AG04450 (cell line): ENCODE measurements at regions not wholly inside any gene's neighbourhood (a gene's known extent, or its start where the extent isn't known, plus 50 kb on each side); places are given as distances from the start of the nearest gene placed in this dataset.

Experiments used
- CTCF ChIA-PET: fragments of 300-600, 350-600 bp; formaldehyde crosslinking; extraction: SDS; loops from one replicate; lab custom pipeline; 2022; ENCODE audit warnings: antibody characterized with exemption, inconsistent platforms; lab: Charles Lee
- POLR2A ChIA-PET: fragments of 350-600 bp; formaldehyde crosslinking; extraction: SDS; loops from one replicate; lab custom pipeline; 2021; ENCODE audit warnings: antibody characterized with exemption, inconsistent platforms; lab: Yijun Ruan, JAX
- DNase-seq: peaks from one replicate; pipeline ENCODE4 v3.0.0-alpha.2; 2011; ENCODE audit warnings: low read depth, low spot score
- H3K27ac ChIP-seq: one replicate; pipeline ENCODE4 v1.5.1; 2012; ENCODE audit warnings: low read depth, low read length, control low read depth
- H3K27me3 ChIP-seq: one replicate; pipeline ENCODE4 v1.6.0; 2012; ENCODE audit warnings: low read length; ENCODE audit not compliant: control insufficient read depth, insufficient read depth
- H3K4me3 ChIP-seq: 2 replicates; pipeline ENCODE4 v1.5.1; 2011; ENCODE audit warnings: mild to moderate bottlenecking, low read depth, low read length, control low read depth
- H3K9me3 ChIP-seq: 2 replicates; pipeline ENCODE4 v1.5.1; 2012; ENCODE audit warnings: low read length; ENCODE audit not compliant: control insufficient read depth, insufficient read depth
- TF ChIP-seq, protein P1 (sequence below): IDR thresholded peaks from 2 replicates; pipeline ENCODE4 v1.5.1; 2011; ENCODE audit warnings: low read depth, low read length, control low read depth, inconsistent platforms

DNA sequence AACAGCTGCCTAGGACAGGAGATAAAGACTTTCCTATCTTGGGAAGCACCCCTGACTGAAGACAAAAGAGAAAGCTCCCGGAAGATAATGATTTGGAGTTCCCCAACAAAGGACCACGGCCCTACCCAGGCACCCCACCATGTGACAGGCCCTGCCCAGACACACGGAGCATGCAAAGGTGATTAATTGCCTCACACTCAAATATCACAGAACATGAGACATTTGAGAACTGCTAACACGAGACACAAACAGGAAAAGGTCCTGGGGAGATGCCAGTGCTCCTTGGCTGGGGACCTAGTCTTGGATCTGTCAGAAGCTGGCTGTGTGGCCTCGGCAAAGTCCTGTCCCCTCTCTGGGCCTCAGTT is 82.5 kb upstream of the PTPN1 start:
- TF ChIP-seq, protein P1, sequence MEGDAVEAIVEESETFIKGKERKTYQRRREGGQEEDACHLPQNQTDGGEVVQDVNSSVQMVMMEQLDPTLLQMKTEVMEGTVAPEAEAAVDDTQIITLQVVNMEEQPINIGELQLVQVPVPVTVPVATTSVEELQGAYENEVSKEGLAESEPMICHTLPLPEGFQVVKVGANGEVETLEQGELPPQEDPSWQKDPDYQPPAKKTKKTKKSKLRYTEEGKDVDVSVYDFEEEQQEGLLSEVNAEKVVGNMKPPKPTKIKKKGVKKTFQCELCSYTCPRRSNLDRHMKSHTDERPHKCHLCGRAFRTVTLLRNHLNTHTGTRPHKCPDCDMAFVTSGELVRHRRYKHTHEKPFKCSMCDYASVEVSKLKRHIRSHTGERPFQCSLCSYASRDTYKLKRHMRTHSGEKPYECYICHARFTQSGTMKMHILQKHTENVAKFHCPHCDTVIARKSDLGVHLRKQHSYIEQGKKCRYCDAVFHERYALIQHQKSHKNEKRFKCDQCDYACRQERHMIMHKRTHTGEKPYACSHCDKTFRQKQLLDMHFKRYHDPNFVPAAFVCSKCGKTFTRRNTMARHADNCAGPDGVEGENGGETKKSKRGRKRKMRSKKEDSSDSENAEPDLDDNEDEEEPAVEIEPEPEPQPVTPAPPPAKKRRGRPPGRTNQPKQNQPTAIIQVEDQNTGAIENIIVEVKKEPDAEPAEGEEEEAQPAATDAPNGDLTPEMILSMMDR: no peak
- Histone ChIP-seq H3K4me3 (no peak overlapping the region), H3K9me3 (no peaks in the 10 kb centered on the region; the same call in 1 of the 2 replicates), H3K27me3 (no peaks in the 10 kb centered on the region), H3K27ac (no peak overlapping the region)
- DNase-seq: no peak
- CTCF ChIA-PET: interaction anchor here (1.1 to 1.2 kb wide), 2 partner anchors 249 to 360 kb away, joined by 3 to 4 read pairs; no protein-coding TSS in a partner anchor
- POLR2A ChIA-PET: interaction anchor here (0.6 kb wide), 1 partner anchor 264 kb away, joined by 5 read pairs; the partner anchor contains the start of gene RIPOR3

GRCh38 chr20:50428097-50428828 is 81.9 kb upstream of the PTPN1 start:
- POLR2A ChIA-PET: interaction anchor here (0.6 kb wide), 1 partner anchor 263 kb away, joined by 5 read pairs; the partner anchor contains the start of gene RIPOR3
- no peaks in the 10 kb centered on the region for H3K27me3 ChIP-seq
- TF ChIP-seq, protein P1: no peak
- H3K27ac ChIP-seq: no peak overlapping the region
- CTCF ChIA-PET: no interaction called here
- no peak for DNase-seq
- H3K9me3 ChIP-seq: no peaks in the 10 kb centered on the region; the same call in 1 of the 2 replicates
- H3K4me3 ChIP-seq: no peak overlapping the region

DNA sequence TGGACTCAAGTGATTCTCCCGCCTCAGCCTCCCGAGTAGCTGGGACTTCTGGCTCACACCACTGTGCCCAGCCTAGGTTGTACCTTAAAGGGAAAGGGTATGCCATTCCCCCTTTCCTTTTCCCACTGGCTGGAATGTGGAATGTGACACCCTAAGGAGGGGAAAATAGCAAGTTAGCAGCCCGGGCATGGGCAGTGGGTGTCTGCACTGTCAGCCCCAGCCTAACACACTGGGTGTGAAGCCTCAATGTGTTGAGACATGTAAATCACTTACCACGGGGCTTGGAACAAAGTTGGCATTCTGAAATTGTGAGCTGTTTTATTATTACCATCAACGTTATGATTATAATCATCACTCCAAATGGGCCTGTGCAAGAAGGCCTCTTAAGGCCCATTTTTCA is 80.8 kb upstream of the PTPN1 start:
- ChIA-PET POLR2A (no interaction called here), CTCF (no interaction called here)
- no peak for DNase-seq
- TF ChIP-seq, protein P1: no peak
- no peak overlapping the region for H3K4me3 ChIP-seq
- no peaks in the 10 kb centered on the region for H3K27me3 ChIP-seq
- H3K9me3 ChIP-seq: no peaks in the 10 kb centered on the region; the same call in 1 of the 2 replicates
- no peak overlapping the region for H3K27ac ChIP-seq

- no peaks in the 10 kb centered on the region for H3K27me3 ChIP-seq
- TF ChIP-seq, protein P1: no peak
- H3K27ac ChIP-seq: no peak overlapping the region
- no peak for DNase-seq
- no peak overlapping the region for H3K4me3 ChIP-seq
- ChIA-PET POLR2A (no interaction called here), CTCF (no interaction called here)
- peaks cover 3% of the 10 kb centered on the region; the same call in 1 of the 2 replicates for H3K9me3 ChIP-seq
These were observed 79.1 kb upstream of the PTPN1 start for GRCh38 chr20:50431066-50431450.

DNA sequence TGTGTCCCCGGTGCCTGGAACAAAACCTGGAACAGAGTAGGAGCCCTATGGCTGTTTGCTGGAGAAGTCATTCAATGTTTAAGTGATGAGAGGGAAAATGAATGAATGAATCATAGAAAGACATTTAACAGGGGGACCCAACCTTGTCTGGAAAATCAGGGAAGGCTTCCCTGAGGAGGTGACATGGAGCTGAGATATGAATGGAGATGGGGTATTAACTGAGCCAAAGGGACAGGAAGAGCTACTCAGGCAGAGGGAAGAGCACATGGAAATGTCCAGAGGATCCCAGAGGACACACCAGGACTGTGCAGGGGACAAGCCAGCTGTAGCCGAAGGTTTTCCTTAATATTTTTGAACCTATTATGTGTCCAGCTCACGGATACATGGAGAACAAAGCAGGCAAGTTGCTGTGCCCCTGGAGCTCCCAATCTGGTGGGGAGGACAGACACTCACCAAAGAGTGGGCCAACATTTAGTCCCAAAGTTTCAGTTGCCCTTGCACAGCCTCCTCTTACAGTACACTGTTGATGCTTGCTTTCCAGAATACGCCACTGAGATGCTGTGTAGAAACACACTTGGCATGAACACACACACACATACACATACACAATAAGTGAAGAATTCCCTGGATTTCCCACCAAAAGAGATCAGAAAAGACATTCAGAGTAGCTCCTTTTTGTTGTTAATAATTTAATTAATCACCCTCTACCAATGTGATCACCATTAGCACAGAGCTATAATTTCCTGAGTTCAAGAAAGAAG is 77.0 kb upstream of the PTPN1 start:
- POLR2A ChIA-PET: no interaction called here

More for the DNA sequence above, 77.0 kb upstream of the PTPN1 start:
- no peak overlapping the region for H3K27ac ChIP-seq
- peaks cover 3% of the 10 kb centered on the region; the same call in 1 of the 2 replicates for H3K9me3 ChIP-seq
- H3K27me3 ChIP-seq: no peaks in the 10 kb centered on the region
- TF ChIP-seq, protein P1: no peak
- CTCF ChIA-PET: interaction anchor here (0.5 to 0.6 kb wide), 2 partner anchors 254 to 454 kb away, joined by 3 to 5 read pairs; no protein-coding TSS in a partner anchor
- no peak for DNase-seq
- H3K4me3 ChIP-seq: no peak overlapping the region
